GM12878 (cell line): ENCODE measurements at regions not wholly inside any gene's neighbourhood (a gene's known extent, or its start where the extent isn't known, plus 50 kb on each side); places are given as distances from the start of the nearest gene placed in this dataset.

Experiments
- ASH2L ChIP-seq: fragments of 300-600, 200-600 bp; sonication (generic); IDR thresholded peaks from 2 replicates; pipeline ENCODE4 v1.6.1; 2017; ENCODE audit warnings: low read depth, mild to moderate bottlenecking, borderline replicate concordance
- ATF2 ChIP-seq: IDR thresholded peaks from 2 replicates; pipeline ENCODE4 v1.6.1; 2012; ENCODE audit warnings: low read length, inconsistent platforms
- CEBPB ChIP-seq, 2 experiments: fragments of 150-350 bp in 1 of 2; IDR thresholded peaks; 2 replicates each; pipeline ENCODE4 v1.6.1; 2012 to 2014; ENCODE audit warnings: low read depth in 2 of 2, low read length in 2 of 2, borderline replicate concordance in 1 of 2, inconsistent platforms in 1 of 2
- ETV6 ChIP-seq, 2 experiments: fragments of 450-650 bp in 1 of 2; IDR thresholded peaks in 1 of 2; conservative IDR thresholded peaks in 1 of 2; 2 replicates each; pipeline ENCODE4 v1.6.1; 2014; ENCODE audit warnings: antibody characterized with exemption in 1 of 2, borderline replicate concordance in 1 of 2, low read depth in 1 of 2, mild to moderate bottlenecking in 1 of 2, moderate library complexity in 1 of 2
- GABPA ChIP-seq: IDR thresholded peaks from 2 replicates; pipeline ENCODE4 v1.6.1; 2014; ENCODE audit warnings: antibody characterized with exemption, low read depth, mild to moderate bottlenecking, inconsistent platforms
- PAX5 ChIP-seq: IDR thresholded peaks from 2 replicates; pipeline ENCODE4 v1.6.1; 2011; ENCODE audit warnings: low read depth, low read length, borderline replicate concordance
- POLR2AphosphoS5 ChIP-seq: IDR thresholded peaks from 2 replicates; pipeline ENCODE4 v1.6.1; 2011; ENCODE audit warnings: mild to moderate bottlenecking, low read length, inconsistent platforms
- SREBF2 ChIP-seq: IDR thresholded peaks from 2 replicates; pipeline ENCODE4 v1.6.1; 2012; ENCODE audit warnings: mild to moderate bottlenecking, low read length
- TBL1XR1 ChIP-seq: IDR thresholded peaks from 2 replicates; pipeline ENCODE4 v1.6.1; 2012; ENCODE audit warnings: low read depth, low read length, improper control_type of control experiment
- TCF12 ChIP-seq: IDR thresholded peaks from 2 replicates; pipeline ENCODE4 v1.6.1; 2011; ENCODE audit warnings: low read depth, mild to moderate bottlenecking, low read length
- ZNF217 ChIP-seq: fragments of 450-650 bp; IDR thresholded peaks from 2 replicates; pipeline ENCODE4 v1.6.1; 2017; ENCODE audit warnings: antibody characterized with exemption, mild to moderate bottlenecking
- TF ChIP-seq, protein P1 (sequence below), 3 experiments: IDR thresholded peaks in 2 of 3; conservative IDR thresholded peaks in 1 of 3; 2 replicates each; pipeline ENCODE4 v1.5.1; 2011; ENCODE audit warnings: low read depth in 3 of 3, low read length in 3 of 3, mild to moderate bottlenecking in 3 of 3, control low read depth in 2 of 3, moderate library complexity in 2 of 3, inconsistent platforms in 1 of 3, mixed read lengths in 1 of 3; ENCODE audit not compliant: control insufficient read depth in 2 of 3, insufficient read depth in 1 of 3; ENCODE audit errors: extremely low read depth in 1 of 3
- TF ChIP-seq, protein P2 (sequence below): IDR thresholded peaks from 2 replicates; pipeline ENCODE4 v1.6.1; 2012; ENCODE audit warnings: mild to moderate bottlenecking, low read depth, low read length

DNA sequence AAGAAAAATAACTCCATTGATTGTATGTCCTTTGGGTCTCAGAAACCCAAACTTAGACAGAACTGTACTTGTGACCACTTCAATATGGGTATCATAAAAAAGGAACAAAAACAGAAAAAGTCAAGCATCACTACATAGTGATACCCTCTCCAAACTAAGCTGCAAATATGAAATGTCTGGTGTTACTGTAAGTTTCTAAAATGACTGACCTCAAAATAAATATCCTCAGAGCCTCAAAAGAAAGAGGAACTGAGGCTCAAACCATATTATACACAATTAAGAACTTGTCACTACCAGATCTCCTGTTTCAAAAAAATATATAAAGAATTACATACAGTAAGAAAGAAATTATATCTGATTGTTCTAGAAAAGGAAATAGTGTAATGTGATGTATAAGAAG lies 787.9 kb upstream of the KLHL1 start:
- TF ChIP-seq, protein P1, sequence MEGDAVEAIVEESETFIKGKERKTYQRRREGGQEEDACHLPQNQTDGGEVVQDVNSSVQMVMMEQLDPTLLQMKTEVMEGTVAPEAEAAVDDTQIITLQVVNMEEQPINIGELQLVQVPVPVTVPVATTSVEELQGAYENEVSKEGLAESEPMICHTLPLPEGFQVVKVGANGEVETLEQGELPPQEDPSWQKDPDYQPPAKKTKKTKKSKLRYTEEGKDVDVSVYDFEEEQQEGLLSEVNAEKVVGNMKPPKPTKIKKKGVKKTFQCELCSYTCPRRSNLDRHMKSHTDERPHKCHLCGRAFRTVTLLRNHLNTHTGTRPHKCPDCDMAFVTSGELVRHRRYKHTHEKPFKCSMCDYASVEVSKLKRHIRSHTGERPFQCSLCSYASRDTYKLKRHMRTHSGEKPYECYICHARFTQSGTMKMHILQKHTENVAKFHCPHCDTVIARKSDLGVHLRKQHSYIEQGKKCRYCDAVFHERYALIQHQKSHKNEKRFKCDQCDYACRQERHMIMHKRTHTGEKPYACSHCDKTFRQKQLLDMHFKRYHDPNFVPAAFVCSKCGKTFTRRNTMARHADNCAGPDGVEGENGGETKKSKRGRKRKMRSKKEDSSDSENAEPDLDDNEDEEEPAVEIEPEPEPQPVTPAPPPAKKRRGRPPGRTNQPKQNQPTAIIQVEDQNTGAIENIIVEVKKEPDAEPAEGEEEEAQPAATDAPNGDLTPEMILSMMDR (IDR thresholded peaks at IDR 0.05 in 2 of 3, conservative IDR thresholded peaks at IDR 0.05 in 1 of 3; ENCODE audit: control insufficient read depth in 2 of 3, extremely low read depth in 1 of 3, insufficient read depth in 1 of 3, low read depth in 3 of 3, low read length in 3 of 3) = no peak
- TF ChIP-seq SREBF2 (no peak), TCF12 (no peak), PAX5 (no peak), ATF2 (no peak), GABPA (no peak), POLR2AphosphoS5 (no peak), CEBPB (IDR thresholded peaks at IDR 0.05; ENCODE audit: borderline replicate concordance in 1 of 2, low read depth in 2 of 2, low read length in 2 of 2) (no peak), ASH2L (no peak), ETV6 (conservative IDR thresholded peaks at IDR 0.05 in 1 of 2, IDR thresholded peaks at IDR 0.05 in 1 of 2; ENCODE audit: borderline replicate concordance in 1 of 2, low read depth in 1 of 2) (no peak), ZNF217 (no peak), TBL1XR1 (no peak)
- TF ChIP-seq, protein P2, sequence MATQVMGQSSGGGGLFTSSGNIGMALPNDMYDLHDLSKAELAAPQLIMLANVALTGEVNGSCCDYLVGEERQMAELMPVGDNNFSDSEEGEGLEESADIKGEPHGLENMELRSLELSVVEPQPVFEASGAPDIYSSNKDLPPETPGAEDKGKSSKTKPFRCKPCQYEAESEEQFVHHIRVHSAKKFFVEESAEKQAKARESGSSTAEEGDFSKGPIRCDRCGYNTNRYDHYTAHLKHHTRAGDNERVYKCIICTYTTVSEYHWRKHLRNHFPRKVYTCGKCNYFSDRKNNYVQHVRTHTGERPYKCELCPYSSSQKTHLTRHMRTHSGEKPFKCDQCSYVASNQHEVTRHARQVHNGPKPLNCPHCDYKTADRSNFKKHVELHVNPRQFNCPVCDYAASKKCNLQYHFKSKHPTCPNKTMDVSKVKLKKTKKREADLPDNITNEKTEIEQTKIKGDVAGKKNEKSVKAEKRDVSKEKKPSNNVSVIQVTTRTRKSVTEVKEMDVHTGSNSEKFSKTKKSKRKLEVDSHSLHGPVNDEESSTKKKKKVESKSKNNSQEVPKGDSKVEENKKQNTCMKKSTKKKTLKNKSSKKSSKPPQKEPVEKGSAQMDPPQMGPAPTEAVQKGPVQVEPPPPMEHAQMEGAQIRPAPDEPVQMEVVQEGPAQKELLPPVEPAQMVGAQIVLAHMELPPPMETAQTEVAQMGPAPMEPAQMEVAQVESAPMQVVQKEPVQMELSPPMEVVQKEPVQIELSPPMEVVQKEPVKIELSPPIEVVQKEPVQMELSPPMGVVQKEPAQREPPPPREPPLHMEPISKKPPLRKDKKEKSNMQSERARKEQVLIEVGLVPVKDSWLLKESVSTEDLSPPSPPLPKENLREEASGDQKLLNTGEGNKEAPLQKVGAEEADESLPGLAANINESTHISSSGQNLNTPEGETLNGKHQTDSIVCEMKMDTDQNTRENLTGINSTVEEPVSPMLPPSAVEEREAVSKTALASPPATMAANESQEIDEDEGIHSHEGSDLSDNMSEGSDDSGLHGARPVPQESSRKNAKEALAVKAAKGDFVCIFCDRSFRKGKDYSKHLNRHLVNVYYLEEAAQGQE = no peak
